Panc1 (cell line): ENCODE measurements at regions not wholly inside any gene's neighbourhood (a gene's known extent, or its start where the extent isn't known, plus 50 kb on each side); places are given as distances from the start of the nearest gene placed in this dataset.

Experiments
- ATAC-seq: fragments of 200-7000 bp; cut with Tn5 transposase; 2 replicates; pipeline ENCODE4 v1.9.1; 2020; ENCODE audit warnings: mild to moderate bottlenecking, moderate library complexity
- BruUV-seq: library from RNA; stranded (reverse); fragments of 400-500 nt; replicated peaks from 2 replicates; lab custom pipeline; 2021; lab: Mats Ljungman, UMichigan
- CTCF ChIA-PET: fragments of 300-600 bp; sonication (Branson Sonifier 250); formaldehyde crosslinking; loops from one replicate; lab custom pipeline; 2022; ENCODE audit warnings: antibody characterized with exemption; lab: Charles Lee
- POLR2A ChIA-PET: fragments of 300-600 bp; sonication (Branson Sonifier 250); formaldehyde crosslinking; loops from one replicate; lab custom pipeline; 2022; ENCODE audit warnings: antibody characterized with exemption; lab: Charles Lee
- DNase-seq: peaks from one replicate; pipeline ENCODE4 v3.0.0-alpha.2; 2010; ENCODE audit warnings: low read depth, low spot score
- H3K27ac ChIP-seq: 2 replicates; pipeline ENCODE4 v1.5.1; 2011; ENCODE audit warnings: mild to moderate bottlenecking, low read length, inconsistent platforms
- H3K27me3 ChIP-seq: fragments of 200-500 bp; sonication (Bioruptor generic); 2 replicates; pipeline ENCODE4 v1.6.0; 2014; ENCODE audit warnings: low read length, inconsistent platforms; ENCODE audit not compliant: control insufficient read depth, insufficient read depth
- H3K36me3 ChIP-seq: fragments of 200-500 bp; sonication (Bioruptor generic); 2 replicates; pipeline ENCODE4 v1.5.1; 2014; ENCODE audit warnings: inconsistent platforms, mild to moderate bottlenecking, low read length, moderate library complexity; ENCODE audit not compliant: control insufficient read depth, insufficient read depth
- H3K4me1 ChIP-seq: 2 replicates; pipeline ENCODE4 v1.5.1; 2011; ENCODE audit warnings: inconsistent platforms, mild to moderate bottlenecking, low read length, moderate library complexity; ENCODE audit not compliant: control insufficient read depth, insufficient read depth
- H3K4me3 ChIP-seq, 2 experiments: 2 replicates each; pipeline ENCODE4 v1.5.1; 2011 to 2012; ENCODE audit warnings: low read depth in 2 of 2, low read length in 2 of 2, mild to moderate bottlenecking in 2 of 2, inconsistent platforms in 1 of 2, moderate library complexity in 1 of 2
- H3K9me3 ChIP-seq: fragments of 200-500 bp; sonication (Bioruptor generic); 2 replicates; pipeline ENCODE4 v1.5.1; 2014; ENCODE audit warnings: low read depth, mild to moderate bottlenecking, inconsistent platforms, low read length, moderate library complexity; ENCODE audit not compliant: control insufficient read depth, insufficient read depth
- CTCF ChIP-seq: fragments of 450-650 bp; IDR thresholded peaks from 2 replicates; pipeline ENCODE4 v1.5.1; 2017; ENCODE audit warnings: mild to moderate bottlenecking
- POLR2AphosphoS5 ChIP-seq: IDR thresholded peaks from 2 replicates; pipeline ENCODE4 v1.6.1; 2012; ENCODE audit warnings: mild to moderate bottlenecking, low read depth, low read length, moderate library complexity
- REST ChIP-seq, 2 experiments: IDR thresholded peaks; 2 replicates each; pipeline ENCODE4 v1.6.1; 2011 to 2012; ENCODE audit warnings: low read depth in 2 of 2, control low read depth in 1 of 2, low read length in 1 of 2, mild to moderate bottlenecking in 1 of 2, moderate library complexity in 1 of 2; ENCODE audit not compliant: insufficient read depth in 1 of 2
- SIN3A ChIP-seq: IDR thresholded peaks from 2 replicates; pipeline ENCODE4 v1.6.1; 2012; ENCODE audit warnings: low read depth, mild to moderate bottlenecking, low read length, moderate library complexity, borderline replicate concordance; ENCODE audit not compliant: insufficient read depth
- TCF7L2 ChIP-seq: IDR thresholded peaks from 2 replicates; pipeline ENCODE4 v1.6.1; 2011; ENCODE audit warnings: mild to moderate bottlenecking, low read depth, low read length, inconsistent platforms
- in situ Hi-C: cut with HindIII; loops from 2 replicates; pipeline ENCODE4 v1.10.0; 2016; ENCODE audit warnings: low sequenced_read_pairs, low pct_unique_long_range_greater_than_20kb
- intact Hi-C: fragments of 100-400 bp; cut with micrococcal nuclease; formaldehyde crosslinking; loops from one replicate; pipeline ENCODE4 v1.10.0; 2022; ENCODE audit not compliant: unreplicated experiment

GRCh38 chr16:80900593-80900954 lies 96.2 kb upstream of the CDYL2 start:
- POLR2A ChIA-PET, result no interaction called here
- TF ChIP-seq CTCF (no peak), REST (IDR thresholded peaks at IDR 0.05; ENCODE audit: insufficient read depth in 1 of 2, low read depth in 2 of 2, low read length in 1 of 2) (no peak), SIN3A (no peak), POLR2AphosphoS5 (no peak), TCF7L2 (no peak)
- no peaks in the 10 kb centered on the region for H3K36me3 ChIP-seq
- no peak overlapping the region for H3K4me3 ChIP-seq
- in situ Hi-C loops (no loop called here), intact Hi-C loops (no loop called here)
- no peaks in the 10 kb centered on the region for H3K27me3 ChIP-seq
- DNase-seq (no peak), ATAC-seq (no peak)
- no TSS peak for BruUV-seq
- no peaks in the 10 kb centered on the region for H3K4me1 ChIP-seq
- no peaks in the 10 kb centered on the region for H3K9me3 ChIP-seq
- CTCF ChIA-PET, result no interaction called here
- H3K27ac ChIP-seq, result no peak overlapping the region

GRCh38 chr16:80899809-80900592 lies 95.6 kb upstream of the CDYL2 start:
- in situ Hi-C loops (no loop called here), intact Hi-C loops (no loop called here)
- POLR2A ChIA-PET, result no interaction called here
- Histone ChIP-seq H3K4me3 (no peak overlapping the region), H3K27me3 (no peaks in the 10 kb centered on the region), H3K4me1 (no peaks in the 10 kb centered on the region), H3K36me3 (no peaks in the 10 kb centered on the region), H3K27ac (no peak overlapping the region), H3K9me3 (no peaks in the 10 kb centered on the region)
- TF ChIP-seq REST (IDR thresholded peaks at IDR 0.05; ENCODE audit: insufficient read depth in 1 of 2, low read depth in 2 of 2, low read length in 1 of 2), result no peak
- no peak for TF ChIP-seq CTCF
- TF ChIP-seq TCF7L2, result no peak
- no peak for TF ChIP-seq SIN3A
- TF ChIP-seq POLR2AphosphoS5, result no peak
- DNase-seq (no peak), ATAC-seq (no peak)
- BruUV-seq, result no TSS peak
- CTCF ChIA-PET, result no interaction called here
